ENCODE measurements at regions not wholly inside any gene's neighbourhood (a gene's known extent, or its start where the extent isn't known, plus 50 kb on each side); places are given as distances from the start of the nearest gene placed in this dataset.

- DNase-seq (ENCODE audit: low spot score), result no peak
- no peaks in the 10 kb centered on the region for H3K36me3 ChIP-seq
- no peak overlapping the region for H3K27ac ChIP-seq
- H3K4me3 ChIP-seq, result no peak overlapping the region
- intact Hi-C loops (cut with DNase I), result no loop called here
- no peaks in the 10 kb centered on the region for H3K9me3 ChIP-seq
- H3K27me3 ChIP-seq (replicated peaks; ENCODE audit: insufficient read depth), result no peaks in the 10 kb centered on the region
- WGBS, result 85% methylated on average over 17 of the region's 17 CpGs
- TF ChIP-seq POLR2A (IDR thresholded peaks at IDR 0.05) (no peak), POLR2AphosphoS5 (IDR thresholded peaks at IDR 0.05) (no peak)
- TF ChIP-seq, protein P1, sequence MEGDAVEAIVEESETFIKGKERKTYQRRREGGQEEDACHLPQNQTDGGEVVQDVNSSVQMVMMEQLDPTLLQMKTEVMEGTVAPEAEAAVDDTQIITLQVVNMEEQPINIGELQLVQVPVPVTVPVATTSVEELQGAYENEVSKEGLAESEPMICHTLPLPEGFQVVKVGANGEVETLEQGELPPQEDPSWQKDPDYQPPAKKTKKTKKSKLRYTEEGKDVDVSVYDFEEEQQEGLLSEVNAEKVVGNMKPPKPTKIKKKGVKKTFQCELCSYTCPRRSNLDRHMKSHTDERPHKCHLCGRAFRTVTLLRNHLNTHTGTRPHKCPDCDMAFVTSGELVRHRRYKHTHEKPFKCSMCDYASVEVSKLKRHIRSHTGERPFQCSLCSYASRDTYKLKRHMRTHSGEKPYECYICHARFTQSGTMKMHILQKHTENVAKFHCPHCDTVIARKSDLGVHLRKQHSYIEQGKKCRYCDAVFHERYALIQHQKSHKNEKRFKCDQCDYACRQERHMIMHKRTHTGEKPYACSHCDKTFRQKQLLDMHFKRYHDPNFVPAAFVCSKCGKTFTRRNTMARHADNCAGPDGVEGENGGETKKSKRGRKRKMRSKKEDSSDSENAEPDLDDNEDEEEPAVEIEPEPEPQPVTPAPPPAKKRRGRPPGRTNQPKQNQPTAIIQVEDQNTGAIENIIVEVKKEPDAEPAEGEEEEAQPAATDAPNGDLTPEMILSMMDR (IDR thresholded peaks at IDR 0.05), result no peak
- H3K4me1 ChIP-seq (replicated peaks), result no peaks in the 10 kb centered on the region
Observed at GRCh38 chr6:43922426-43923375, 152.7 kb downstream of the VEGFA start.

- intact Hi-C loops (cut with DNase I), result no loop called here
- 48% methylated on average over 20 of the region's 20 CpGs for WGBS
- no peaks in the 10 kb centered on the region for H3K9me3 ChIP-seq
- H3K27me3 ChIP-seq (replicated peaks; ENCODE audit: insufficient read depth), result no peaks in the 10 kb centered on the region
- no peaks in the 10 kb centered on the region for H3K4me1 ChIP-seq (replicated peaks)
- TF ChIP-seq POLR2AphosphoS5 (IDR thresholded peaks at IDR 0.05), result no peak
- H3K36me3 ChIP-seq, result no peaks in the 10 kb centered on the region
- no peak for DNase-seq (ENCODE audit: low spot score)
- no peak overlapping the region for H3K27ac ChIP-seq
- no peak overlapping the region for H3K4me3 ChIP-seq
Observed at GRCh38 chr6:43921548-43922425, 151.8 kb downstream of the VEGFA start.

- H3K4me3 ChIP-seq, result no peak overlapping the region
- no peaks in the 10 kb centered on the region for H3K4me1 ChIP-seq (replicated peaks)
- 91% methylated on average over 9 of the region's 9 CpGs for WGBS
- DNase-seq (ENCODE audit: low spot score), result no peak
- H3K9me3 ChIP-seq, result no peaks in the 10 kb centered on the region
- intact Hi-C loops (cut with DNase I), result no loop called here
- TF ChIP-seq POLR2A (IDR thresholded peaks at IDR 0.05), result no peak
- TF ChIP-seq, protein P1 (IDR thresholded peaks at IDR 0.05), result no peak
- TF ChIP-seq POLR2AphosphoS5 (IDR thresholded peaks at IDR 0.05), result no peak
- H3K27ac ChIP-seq, result no peak overlapping the region
- no peaks in the 10 kb centered on the region for H3K27me3 ChIP-seq (replicated peaks; ENCODE audit: insufficient read depth)
- H3K36me3 ChIP-seq, result no peaks in the 10 kb centered on the region
Observed at GRCh38 chr6:43921039-43921438, 151.0 kb downstream of the VEGFA start.

- DNase-seq (ENCODE audit: low spot score), result no peak
- no peak overlapping the region for H3K4me3 ChIP-seq
- H3K36me3 ChIP-seq, result no peaks in the 10 kb centered on the region
- intact Hi-C loops (cut with DNase I), result no loop called here
- no peak for TF ChIP-seq POLR2A (IDR thresholded peaks at IDR 0.05)
- no peak for TF ChIP-seq POLR2AphosphoS5 (IDR thresholded peaks at IDR 0.05)
- TF ChIP-seq, protein P1 (IDR thresholded peaks at IDR 0.05), result no peak
- WGBS, result 97% methylated on average over 2 of the region's 2 CpGs
- no peaks in the 10 kb centered on the region for H3K4me1 ChIP-seq (replicated peaks)
- no peaks in the 10 kb centered on the region for H3K27me3 ChIP-seq (replicated peaks; ENCODE audit: insufficient read depth)
- H3K9me3 ChIP-seq, result no peaks in the 10 kb centered on the region
- no peak overlapping the region for H3K27ac ChIP-seq
Observed at GRCh38 chr6:43919774-43920173, 149.8 kb downstream of the VEGFA start.

DNA sequence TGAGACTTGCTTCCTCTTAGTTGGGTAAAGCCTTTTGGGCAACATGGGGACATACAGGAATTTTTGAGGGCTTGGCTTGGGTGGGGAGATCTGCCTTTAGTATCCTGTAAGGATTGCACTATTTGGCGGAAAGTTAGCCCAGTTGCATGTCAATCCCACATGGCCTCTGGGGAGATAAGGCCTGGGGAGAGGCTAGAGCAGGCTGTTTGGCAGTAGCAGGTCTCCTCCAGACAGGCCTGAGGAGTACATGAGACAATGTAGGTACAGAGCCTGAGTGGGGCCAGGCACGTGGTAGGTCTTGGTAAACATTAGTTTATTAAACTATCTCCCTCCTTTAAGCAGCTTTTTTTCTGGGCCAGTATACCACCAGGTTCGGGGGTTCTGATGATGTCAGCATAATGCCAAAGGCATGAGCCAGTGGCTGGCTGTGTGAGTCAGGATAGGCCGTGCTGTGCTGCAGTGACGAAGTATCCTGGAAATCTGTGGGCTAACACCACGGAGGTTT is 147.9 kb downstream of the VEGFA start:
- H3K36me3 ChIP-seq, result no peaks in the 10 kb centered on the region
- no peak for TF ChIP-seq POLR2AphosphoS5 (IDR thresholded peaks at IDR 0.05)
- no peaks in the 10 kb centered on the region for H3K9me3 ChIP-seq
- H3K4me1 ChIP-seq (replicated peaks), result no peaks in the 10 kb centered on the region
- H3K4me3 ChIP-seq, result no peak overlapping the region
- intact Hi-C loops (cut with DNase I), result no loop called here
- no peak overlapping the region for H3K27ac ChIP-seq
- 99% methylated on average over 6 of the region's 6 CpGs for WGBS
- H3K27me3 ChIP-seq (replicated peaks; ENCODE audit: insufficient read depth), result no peaks in the 10 kb centered on the region
- DNase-seq (ENCODE audit: low spot score), result no peak

All from prostate gland (tissue), 2 donors.